Stimulated activated CD4-positive, alpha-beta T cell treated with anti-CD3 and anti-CD28 coated beads, TNF-alpha, amount 100 ng/mL, for 1 hour (primary cell): ENCODE measurements at regions not wholly inside any gene's neighbourhood (a gene's known extent, or its start where the extent isn't known, plus 50 kb on each side); places are given as distances from the start of the nearest gene placed in this dataset.
"Not testable (repeated sequence)": the region's sequence is repeated elsewhere in the genome, so short reads cannot be mapped to it uniquely, and the experiment has no call there.

Experiments
- DNase-seq, 3 donors: peaks; one replicate each; pipeline ENCODE4 v3.0.0-alpha.2; 2020; ENCODE audit warnings: low read depth in 3 of 3, low spot score in 1 of 3

- DNase-seq: no peak
Observed at GRCh38 chr2:54038835-54039234, 68.0 kb upstream of the PSME4 start.

- not testable (repeated sequence) for DNase-seq
Observed at GRCh38 chr2:54031288-54031687, 60.5 kb upstream of the PSME4 start.

GRCh38 chr2:54030806-54031205 lies 60.0 kb upstream of the PSME4 start:
- no peak for DNase-seq

GRCh38 chr2:54030396-54030741 lies 59.6 kb upstream of the PSME4 start:
- DNase-seq: no peak

- DNase-seq: no peak
Observed at GRCh38 chr2:54029721-54030395, 59.1 kb upstream of the PSME4 start.

- DNase-seq: not testable (repeated sequence)
Observed at GRCh38 chr2:54025463-54026075, 54.8 kb upstream of the PSME4 start.

GRCh38 chr2:54024576-54024975 lies 53.8 kb upstream of the PSME4 start:
- DNase-seq: no peak

- no peak for DNase-seq
Observed at GRCh38 chr2:54021702-54022101, 50.9 kb upstream of the PSME4 start.

- DNase-seq: no peak
Observed at GRCh38 chr2:54020793-54021414, 50.1 kb upstream of the PSME4 start.
